HS-5 (cell line): ENCODE measurements at regions not wholly inside any gene's neighbourhood (a gene's known extent, or its start where the extent isn't known, plus 50 kb on each side); places are given as distances from the start of the nearest gene placed in this dataset.

Experiments
- DNase-seq: peaks from one replicate; pipeline ENCODE4 v3.0.0-alpha.2; 2012; ENCODE audit warnings: low read depth

DNA sequence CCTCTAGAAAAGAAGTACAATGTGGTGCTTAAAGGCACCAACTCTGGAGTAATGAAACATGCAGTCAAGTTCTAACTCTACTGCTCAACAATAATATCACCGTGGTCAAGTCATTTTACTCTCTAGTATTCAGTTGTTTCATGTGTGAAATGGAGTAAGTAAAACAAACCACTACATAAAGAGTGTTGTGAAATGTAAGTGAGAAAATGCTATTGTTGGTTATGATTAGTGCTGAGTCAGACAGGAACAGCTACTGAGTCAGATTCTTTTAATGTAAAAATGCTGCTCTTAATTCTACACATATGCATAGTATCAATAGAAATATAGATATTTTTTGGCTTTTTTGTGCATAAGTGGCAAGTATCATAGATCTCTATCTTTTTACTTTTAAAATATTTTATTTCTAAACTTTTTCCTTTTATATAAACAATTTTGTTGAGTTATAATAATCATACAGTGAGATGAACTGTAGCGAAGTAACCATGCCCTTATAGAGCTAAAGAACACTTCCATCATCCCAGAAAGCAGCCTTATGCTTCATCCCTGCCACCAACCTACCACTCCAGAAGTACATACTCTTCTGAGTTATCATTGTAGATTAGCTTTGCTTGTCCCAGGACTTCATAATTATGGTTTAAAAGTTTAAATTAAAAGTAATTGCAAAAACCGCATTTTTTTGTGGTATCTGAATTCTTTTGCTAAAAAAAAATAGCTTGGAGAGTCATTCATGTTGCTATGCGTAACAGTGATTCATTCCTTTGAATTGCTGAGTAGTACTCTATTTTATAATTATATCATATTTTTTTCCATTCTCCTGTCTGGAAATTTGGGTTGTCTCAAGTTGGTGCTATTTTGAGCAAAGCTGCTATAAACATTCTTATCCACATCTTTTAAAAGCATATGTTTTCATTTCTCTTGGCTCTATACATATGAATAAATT is 548.2 kb upstream of the CLINT1 start:
- DNase-seq, result peak; percentile 78

DNA sequence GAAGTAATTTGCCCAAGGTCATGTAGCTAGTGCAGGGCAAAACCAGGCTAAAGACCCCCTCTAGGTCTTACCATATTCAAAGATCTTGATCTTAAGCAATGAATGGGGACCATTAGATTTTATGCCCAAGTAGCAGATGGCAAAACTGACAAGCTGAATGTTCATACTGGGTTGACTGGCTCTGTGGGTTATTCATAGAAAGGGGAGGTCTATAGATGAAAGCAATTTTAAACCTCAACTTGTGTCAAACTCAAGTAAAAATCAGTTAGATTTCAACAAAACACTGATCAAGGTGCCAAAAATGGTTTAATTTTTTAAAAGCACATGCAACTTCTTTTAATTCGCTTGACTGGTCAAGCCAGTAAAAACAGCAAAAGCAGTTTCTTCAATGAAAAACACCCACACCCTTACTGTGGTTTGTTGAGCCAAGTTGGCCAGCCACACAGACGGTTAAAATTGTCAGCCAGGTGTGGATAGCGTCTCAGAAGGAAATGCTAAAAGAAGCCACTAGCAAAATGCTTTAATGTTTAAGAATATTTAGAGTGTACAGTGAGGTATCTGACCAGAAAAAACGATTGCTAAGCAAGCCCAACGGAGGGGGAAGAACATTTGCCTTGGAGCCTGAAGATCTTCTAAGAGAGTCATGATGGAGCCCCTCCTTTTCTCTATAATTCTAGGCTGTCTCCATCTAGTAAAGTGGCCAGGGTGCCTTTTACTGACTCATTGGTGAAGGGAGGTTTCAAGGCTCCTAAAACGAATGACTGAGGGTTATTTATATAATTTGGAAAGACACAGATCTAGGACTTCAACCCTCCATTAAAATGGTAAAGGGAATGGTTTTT is 539.6 kb upstream of the CLINT1 start:
- no peak for DNase-seq

DNA sequence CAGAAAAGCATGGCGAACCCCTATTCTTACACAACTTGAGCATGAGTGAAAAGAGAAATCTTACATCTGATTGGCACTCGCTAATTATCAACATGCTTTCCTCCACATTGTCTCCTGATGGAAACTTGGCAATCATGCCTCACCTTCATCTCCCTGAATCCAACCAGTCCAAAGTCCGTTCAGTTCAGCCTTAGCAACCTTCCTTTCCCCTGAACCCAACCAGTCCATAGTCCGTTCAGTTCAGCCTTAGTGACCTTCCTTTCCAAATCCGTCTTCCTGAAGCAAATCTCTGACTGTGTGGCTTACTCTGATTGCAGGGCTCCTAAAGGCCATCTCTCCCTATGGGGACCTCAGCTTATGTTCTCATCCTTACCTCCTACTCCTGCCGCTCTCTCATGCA is 538.3 kb upstream of the CLINT1 start:
- no peak for DNase-seq

DNA sequence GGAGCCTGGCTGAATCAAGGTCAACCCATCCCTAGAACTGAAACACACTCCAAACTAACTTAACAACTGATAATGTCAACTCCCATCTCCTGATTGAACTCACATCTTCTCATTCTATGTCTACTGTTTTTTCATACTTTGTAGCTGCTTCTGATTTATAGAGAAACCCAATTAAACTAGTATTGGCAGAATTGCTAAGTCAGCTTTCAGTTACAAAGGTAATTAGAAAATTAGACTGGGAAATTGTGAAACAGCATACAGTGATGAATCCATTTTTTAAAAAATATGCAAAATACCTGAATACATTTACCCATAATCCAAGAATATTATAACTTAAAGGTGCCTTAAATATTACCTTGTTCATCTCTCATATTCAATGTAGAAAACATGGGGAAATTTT is 535.2 kb upstream of the CLINT1 start:
- no peak for DNase-seq

DNA sequence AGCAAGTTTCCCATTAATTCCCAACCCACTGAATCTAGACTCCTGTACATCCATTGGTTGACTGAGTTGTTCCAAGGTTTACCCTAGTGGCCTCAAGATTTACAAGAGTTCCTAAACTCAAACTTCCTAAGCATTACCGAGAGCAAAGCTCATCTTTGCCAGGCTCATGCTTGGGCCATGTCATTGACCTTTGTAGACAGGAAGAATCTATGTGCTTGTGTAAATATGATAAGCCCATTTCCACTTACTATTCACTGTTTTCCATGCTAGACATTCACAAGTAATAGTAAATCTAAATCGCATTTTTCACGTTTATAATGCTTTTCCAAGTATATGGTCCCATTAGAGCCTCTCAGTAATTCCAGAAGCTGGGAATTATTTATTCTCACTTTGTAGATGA is 534.5 kb upstream of the CLINT1 start:
- no peak for DNase-seq

DNA sequence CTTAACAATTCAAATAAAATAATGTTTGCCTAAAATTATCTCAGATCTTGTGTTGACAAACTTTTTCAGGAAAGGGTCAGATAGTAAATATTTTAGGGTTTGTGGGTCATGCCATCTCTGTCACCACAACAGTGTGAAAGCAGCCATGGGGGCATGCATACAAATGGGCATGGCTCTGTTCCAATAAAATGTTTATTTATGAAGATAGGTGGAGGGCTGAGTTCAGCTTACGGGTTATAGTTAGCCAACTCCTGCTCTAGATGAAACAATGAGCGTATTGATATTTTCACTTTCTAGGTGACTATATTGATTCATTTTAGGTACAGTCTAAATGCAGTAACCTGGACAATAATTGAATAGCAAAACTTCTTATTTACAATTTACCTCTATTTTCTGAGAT is 533.8 kb upstream of the CLINT1 start:
- no peak for DNase-seq

DNA sequence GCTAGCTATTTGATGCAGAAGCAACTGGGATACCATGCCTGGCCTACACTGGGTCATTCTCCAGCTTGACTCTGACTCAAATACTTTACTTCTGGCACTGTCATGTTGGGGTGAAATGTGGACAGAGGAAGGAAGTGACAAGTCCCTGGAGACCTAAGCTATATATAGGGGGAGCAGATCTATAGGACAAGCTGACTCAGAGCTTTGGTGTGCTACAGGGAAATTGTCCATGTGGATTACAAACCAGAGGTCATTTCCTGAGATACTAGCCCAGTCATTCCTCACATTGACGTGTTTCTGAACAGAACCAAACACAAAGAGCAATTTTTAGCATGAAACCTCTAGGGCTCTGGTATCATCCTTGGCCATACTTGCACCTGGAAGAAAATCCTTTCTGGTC is 531.6 kb upstream of the CLINT1 start:
- peak; percentile 96 for DNase-seq

DNA sequence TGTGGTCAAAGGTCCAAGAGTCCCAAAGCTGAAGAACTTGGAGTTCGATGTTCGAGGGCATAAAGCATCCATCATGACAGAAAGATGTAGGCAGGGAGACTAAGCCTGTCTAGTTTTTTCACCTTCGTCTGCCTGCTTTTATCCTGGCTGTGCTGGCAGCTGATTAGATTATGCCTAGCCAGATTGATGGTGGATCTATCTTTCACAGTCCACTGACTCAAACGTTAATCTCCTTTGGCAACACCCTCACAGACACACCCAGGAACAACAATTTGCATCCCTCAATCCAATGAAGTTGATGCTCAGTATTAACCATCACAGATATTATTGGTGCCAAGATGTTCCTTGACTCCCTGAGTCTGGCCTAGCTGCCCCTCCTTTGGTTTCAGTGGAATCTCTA is 530.8 kb upstream of the CLINT1 start:
- no peak for DNase-seq

DNA sequence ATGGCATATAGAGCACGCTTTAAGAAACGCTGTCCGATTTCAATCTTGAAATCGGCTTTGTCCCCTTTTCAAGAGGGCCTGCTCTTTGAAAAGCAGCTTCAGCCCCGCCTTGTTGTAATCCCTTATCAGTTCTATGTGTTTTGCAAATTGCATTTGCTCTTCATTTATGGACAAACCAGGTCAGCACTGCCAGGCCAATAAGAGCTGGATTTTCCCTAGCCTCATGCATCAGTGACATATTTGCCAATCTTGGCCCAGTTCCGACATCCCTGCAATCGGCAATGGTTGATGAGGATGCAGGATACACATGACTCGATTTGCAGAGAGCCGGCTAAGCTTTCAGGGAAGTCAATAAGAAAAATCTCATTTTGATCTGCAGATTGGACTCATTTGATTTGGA is 529.1 kb upstream of the CLINT1 start:
- no peak for DNase-seq

DNA sequence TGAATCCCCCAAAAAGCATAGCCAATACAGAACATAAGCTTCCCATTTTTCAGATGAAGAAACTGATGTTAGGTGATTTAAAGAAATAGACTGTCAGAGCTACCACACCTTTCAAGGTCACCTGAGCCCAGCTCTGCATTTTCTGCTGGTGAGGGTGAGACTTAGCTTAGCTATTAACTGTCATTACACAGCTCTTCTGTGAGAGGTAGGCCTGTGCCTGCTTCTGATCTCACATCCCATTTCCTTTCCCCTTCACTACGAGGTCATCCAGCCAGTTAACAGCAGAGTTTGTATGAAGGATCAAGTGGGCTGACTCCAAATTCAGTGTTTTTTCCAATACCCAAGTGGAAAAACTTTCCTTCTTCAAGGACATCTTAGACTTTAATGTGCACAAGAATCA is 528.6 kb upstream of the CLINT1 start:
- no peak for DNase-seq

DNA sequence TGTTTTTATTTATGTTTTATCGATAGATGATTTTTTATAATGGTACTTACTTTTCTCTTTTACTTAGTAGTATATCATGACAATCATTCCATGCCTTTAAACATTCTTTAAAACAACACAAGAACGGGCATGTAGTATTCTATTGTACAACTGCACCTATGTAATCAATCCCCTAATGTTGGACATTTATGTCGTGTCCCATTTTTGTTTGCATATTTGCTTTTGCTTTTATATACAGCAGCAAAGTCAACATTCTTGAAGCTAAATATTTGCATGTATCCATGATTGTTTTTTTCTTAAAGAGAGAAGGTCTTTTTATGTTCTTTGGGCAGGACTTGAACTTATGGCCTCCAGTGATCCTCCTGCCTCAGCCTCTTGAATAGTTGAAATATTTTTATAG is 527.0 kb upstream of the CLINT1 start:
- DNase-seq, result no peak

DNA sequence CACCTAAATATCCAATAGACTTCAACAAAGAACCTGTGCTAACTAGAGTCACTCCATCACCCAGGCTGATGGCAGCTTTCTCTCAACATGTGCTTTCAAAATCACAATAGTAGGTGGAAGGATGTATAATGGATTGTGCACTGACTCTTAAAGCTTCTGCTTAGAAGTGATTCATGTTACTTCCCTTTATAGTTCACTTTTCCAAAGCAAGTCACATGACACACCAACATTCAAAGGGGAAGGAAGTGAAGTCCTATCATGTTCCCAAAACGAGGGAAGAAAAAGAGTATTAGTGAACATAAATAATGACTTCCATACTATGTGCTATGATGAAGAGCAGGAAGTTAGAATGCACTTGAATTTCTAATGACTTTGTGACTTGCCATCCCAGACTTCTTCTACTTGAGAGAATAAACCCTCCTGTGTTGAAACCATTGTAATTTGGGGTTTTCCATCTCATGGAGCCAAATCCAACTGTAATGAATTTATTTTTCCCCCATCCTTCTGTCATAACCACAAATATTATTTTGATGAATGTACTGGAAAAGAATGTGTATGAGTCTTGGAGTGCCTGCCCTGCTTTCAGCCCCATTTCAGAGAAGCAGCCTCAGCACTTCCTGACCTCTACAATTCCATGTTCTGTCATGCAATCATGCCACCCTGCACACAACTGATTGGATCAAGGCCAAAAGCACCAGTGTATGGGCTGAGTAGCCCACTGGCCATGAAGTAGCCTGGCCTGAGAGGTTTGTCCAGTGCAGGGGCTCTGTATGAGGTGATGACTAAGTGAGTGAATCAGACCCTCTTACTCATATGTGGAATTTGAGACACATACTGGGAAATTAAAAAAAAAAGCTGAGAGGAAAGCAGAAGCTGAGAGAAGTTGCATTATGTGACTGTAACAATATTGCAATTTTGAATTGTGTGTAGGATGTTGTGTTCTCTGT is 525.9 kb upstream of the CLINT1 start:
- DNase-seq, result peak; percentile 99

DNA sequence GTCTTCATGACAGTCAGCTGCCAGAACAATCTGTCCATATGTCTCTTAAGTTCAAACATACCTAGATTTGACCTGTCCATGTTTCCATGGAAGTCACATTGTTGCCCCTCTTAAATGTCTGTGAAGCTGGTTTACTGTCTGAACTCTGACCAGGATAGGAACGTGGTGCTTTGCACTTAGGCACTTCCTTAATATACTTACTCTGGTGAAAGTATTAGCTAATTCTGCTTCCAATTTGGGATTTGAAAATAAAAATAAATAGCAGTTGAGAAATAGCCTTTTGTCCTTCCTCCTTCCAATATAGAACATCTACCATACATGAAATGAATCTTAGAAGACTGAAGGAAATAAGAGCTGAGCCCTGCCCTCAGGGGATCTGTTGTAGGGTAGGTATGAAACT is 524.5 kb upstream of the CLINT1 start:
- no peak for DNase-seq

DNA sequence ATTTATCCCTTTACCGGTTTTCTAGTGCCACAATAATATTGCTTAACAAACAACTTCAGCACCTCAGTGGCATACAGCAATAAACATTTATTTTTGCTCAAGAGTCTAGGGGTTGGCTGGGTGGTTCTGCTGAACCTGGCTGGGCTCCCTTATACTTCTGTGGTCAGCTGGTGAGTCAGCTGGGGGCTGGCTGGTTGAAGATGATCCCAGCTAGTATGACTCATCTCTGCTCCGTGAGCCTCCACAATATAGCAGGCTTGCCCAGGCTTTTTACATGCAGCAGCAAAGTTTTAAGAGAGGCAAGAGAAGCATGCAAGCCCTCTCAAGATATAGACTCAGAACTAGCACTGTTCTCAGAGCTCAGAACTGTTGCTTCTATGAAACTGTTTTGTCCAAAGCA is 523.5 kb upstream of the CLINT1 start:
- DNase-seq, result peak; percentile 91

DNA sequence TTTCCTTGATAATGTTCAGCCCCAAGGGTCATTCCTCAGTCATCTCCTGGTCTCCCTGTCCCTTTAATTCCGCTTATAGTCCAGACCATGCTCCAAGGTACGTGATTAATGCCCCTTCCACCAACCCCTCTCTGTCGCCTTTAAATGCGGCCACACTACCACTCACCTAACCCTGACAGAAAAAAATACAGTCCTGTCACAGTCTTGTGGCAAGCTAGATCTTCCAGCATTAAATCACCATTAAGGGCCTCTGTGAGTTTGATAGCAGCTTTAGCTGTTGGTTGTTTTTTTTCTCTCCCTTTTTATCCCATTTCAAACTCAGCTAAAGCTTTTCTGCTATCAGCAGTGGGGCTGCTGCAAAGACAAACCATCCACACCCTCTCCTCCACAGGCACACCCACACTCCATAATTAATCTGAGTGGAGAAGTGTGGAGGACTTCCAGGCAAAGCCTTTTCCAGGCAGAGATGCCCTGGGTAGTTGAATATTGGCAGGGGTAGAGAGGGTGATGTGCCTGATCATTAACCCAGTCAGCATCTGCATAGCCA is 522.7 kb upstream of the CLINT1 start:
- no peak for DNase-seq

DNA sequence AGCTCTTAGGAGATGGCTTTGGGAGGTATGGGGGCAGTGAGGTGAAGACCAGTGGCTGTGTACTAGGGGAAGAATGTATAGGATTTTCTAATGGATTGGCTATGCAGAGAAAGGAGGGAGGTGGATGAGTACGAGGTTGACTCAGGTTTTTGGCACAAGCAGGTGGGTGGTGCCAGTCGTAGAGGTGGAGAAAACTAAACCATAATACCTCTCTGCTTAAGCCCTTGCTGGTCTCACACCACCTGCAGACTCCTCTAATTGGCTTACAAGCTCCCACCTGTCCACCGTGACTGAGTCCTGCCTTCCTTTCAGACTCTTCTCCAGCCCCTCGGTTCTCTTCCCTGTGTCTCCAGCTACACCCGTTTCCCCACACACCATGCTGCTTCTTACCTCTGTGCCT is 521.7 kb upstream of the CLINT1 start:
- DNase-seq, result no peak

DNA sequence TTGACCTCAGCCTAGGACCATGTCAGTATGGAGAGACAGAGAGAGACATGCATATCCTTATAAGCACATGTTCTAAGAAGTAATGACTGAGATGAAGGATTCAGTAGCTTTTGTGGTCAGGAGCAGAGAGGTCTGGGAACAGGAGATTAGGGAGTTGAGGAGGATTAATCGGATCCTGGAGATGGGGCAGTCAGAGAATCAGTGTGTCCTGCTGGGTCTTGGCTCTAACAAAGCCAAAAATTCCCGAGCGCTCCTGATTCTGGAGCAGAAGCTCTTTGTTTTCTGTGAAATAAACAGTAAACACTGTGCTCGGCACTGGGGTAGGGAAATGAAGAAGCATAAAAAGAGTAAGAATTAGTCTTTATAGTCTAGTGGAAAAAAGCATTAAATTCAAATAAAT is 520.0 kb upstream of the CLINT1 start:
- no peak for DNase-seq

DNA sequence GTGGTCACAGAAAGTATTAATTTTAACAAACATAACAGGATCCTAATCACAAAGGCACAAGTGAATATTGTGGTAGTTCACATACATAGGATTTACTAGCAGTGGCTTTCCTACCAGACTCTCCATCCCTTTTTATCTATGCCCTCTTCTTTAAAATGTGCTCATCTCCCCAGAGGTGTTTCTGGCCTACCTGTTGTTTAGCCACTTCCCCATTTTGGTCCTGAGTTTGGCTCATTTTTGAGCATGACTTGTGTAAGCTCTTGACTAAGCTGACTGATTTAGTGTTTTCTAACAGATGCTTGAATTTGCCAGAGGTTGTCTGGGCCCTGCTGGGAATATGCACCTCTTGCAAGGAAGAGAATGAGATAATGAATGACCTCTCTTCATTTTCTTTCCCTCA is 517.7 kb upstream of the CLINT1 start:
- no peak for DNase-seq

DNA sequence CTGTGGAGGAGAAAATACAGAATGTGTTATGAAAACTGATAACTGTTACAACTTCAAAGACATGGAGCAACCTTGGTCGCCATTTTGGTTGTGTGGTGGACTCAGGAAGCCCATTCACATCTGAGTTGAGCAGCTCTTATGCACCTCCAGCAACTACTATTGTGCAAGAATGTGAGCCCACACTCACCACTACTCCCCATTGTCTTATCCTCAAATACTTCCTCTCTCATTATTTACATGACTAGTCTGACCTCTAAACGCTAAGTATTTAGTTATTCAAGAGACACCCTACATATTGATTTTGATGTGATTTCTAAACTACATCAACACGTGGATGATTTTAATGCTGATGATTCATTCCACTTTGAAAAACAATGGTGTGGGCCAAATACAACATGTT is 516.6 kb upstream of the CLINT1 start:
- no peak for DNase-seq

DNA sequence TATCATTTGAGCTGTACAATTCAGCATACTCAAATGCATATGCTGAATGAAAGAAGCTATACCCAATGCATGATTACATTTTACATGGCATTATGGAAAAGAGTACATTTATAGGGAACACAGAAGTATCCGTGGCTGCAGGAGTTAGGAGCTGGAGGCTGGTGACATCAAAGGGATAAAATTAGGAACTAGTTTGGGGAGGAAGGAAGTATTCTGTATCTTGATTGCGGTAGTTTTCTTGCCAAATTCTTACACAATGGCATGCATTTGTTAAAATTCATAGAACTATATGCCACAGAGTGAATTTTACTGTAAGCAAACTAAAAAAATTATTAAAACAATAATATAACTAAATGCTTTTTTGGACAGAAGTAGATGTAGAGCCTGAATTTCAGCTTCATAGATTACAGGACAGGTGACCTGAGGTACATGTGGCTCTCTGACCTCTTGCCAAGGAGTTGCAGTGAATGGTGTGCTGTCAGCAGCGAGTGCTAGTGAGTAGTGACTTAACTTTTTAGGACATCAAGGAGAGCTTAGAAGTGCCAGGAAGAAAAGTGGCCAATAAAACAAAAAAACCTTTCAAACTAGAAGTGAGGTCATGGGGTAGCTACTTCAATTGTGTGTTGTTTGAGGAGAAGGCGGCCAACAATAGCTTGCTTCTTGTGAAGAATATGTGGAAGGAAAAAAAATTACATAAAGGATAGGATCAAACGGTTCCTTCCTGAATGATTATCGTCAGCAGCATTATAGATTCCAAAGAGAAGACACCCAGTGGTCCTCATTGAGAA is 514.9 kb upstream of the CLINT1 start:
- no peak for DNase-seq

DNA sequence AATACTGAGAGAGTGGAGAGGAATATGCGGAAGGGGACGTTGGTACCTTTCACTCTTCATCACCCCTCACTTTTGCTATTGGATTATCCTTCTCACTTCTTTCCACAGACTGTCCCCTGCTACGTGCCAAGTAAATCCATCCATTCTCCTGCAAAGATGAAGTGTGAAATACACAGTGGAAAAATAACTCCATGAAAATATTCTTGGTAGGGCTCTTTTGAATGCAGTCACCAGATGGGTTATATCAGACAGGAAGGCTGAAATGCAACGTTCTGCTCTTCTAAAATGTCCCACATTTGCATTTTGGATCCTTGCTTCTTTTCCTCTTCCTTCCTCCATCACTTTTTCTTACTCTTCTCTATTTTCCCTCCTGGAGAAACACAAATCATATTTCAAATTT is 510.3 kb upstream of the CLINT1 start:
- no peak for DNase-seq
